ENCODE measurements at regions not wholly inside any gene's neighbourhood (a gene's known extent, or its start where the extent isn't known, plus 50 kb on each side); places are given as distances from the start of the nearest gene placed in this dataset.

DNA sequence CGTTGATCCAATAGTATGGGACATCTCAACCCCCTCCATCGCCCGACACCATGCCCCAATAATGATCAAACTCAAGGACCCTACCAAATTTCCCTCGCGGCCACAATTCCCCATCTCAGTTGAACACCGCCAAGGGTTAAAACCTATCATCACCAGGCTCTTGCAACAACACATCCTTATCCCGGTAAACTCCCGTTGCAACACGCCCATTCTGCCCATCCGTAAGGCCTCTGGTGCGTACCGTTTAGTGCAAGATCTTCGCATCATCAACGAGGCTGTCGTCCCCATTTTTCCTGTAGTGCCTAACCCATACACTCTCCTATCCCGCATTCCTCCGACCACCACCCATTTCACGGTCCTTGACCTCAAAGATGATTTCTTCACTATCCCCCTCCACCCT is 960.5 kb downstream of the RPA4 start:
- dilution Hi-C loops (cut with HindIII; ENCODE audit: low sequenced_read_pairs, unreplicated experiment) = no loop called here
- H2AFZ ChIP-seq (replicated peaks; ENCODE audit: low read length, poor library complexity) = no peak overlapping the region
- H3K9me1 ChIP-seq (ENCODE audit: insufficient read depth, low read length) = no peaks in the 10 kb centered on the region
- H3K9ac ChIP-seq (ENCODE audit: low read depth, low read length) = no peak overlapping the region
- 93 to 100% methylated on average over 2 to 16 of the region's 18 CpGs for WGBS, 2 experiments (ENCODE audit: extremely low coverage in 2 of 2, insufficient read length in 1 of 2)
- H2AK5ac ChIP-seq (ENCODE audit: low read depth, low read length) = no peak overlapping the region
- H3K14ac ChIP-seq (replicated peaks; ENCODE audit: low read depth, low read length) = no peak overlapping the region
- POLR2A ChIA-PET (ENCODE audit: unreplicated experiment) = no interaction called here
- in situ Hi-C loops (cut with MboI; ENCODE audit: low sequenced_read_pairs) = no loop called here
- H3K4me3 ChIP-seq (ENCODE audit: insufficient read depth, low read depth, low read length) = no peak overlapping the region
- H3K27ac ChIP-seq (ENCODE audit: insufficient read depth, low read length) = no peak overlapping the region
- H3K36me3 ChIP-seq (ENCODE audit: control insufficient read depth, insufficient read depth, low read length) = no peaks in the 10 kb centered on the region
- no peak overlapping the region for H3K56ac ChIP-seq (ENCODE audit: extremely low read depth, insufficient read depth, low read length)
- H3K27me3 ChIP-seq (ENCODE audit: control insufficient read depth, insufficient read depth, low read length) = no peaks in the 10 kb centered on the region
- H3K9me3 ChIP-seq (ENCODE audit: control insufficient read depth, insufficient read depth, low read length) = peaks cover 48% of the 10 kb centered on the region; the same call in 1 of the 2 replicates
- H4K20me1 ChIP-seq (ENCODE audit: insufficient read depth, low read length) = no peaks in the 10 kb centered on the region
- no peak overlapping the region for H4K91ac ChIP-seq (ENCODE audit: insufficient read depth, low read depth, low read length)
- H3K18ac ChIP-seq (ENCODE audit: low read depth, low read length) = no peak overlapping the region
- H2BK5ac ChIP-seq (ENCODE audit: low read depth, low read length, poor library complexity, severe bottlenecking) = no peak overlapping the region
- no peak overlapping the region for H3K4me2 ChIP-seq (ENCODE audit: low read depth, low read length)
- intact Hi-C loops (cut with micrococcal nuclease) = no loop called here
- no TSS peak for BruUV-seq (replicated peaks)
- H3K23ac ChIP-seq (ENCODE audit: low read depth, low read length) = no peak overlapping the region
- H4K5ac ChIP-seq (ENCODE audit: low read depth, low read length) = no peak overlapping the region
- H3K4me1 ChIP-seq (ENCODE audit: control insufficient read depth, insufficient read depth, low read length) = no peaks in the 10 kb centered on the region
- H3K4ac ChIP-seq (ENCODE audit: low read depth, low read length) = no peak overlapping the region
- no peak overlapping the region for H4K8ac ChIP-seq (ENCODE audit: low read depth in 2 of 2, low read length in 2 of 2)
- no peak for TF ChIP-seq CHD1 (IDR thresholded peaks at IDR 0.05; ENCODE audit: low read depth, low read length)
- H2BK20ac ChIP-seq (ENCODE audit: low read depth, low read length) = no peak overlapping the region
- H2AK9ac ChIP-seq (replicated peaks; ENCODE audit: low read depth, low read length, poor library complexity) = no peak overlapping the region
- H2BK15ac ChIP-seq (ENCODE audit: low read depth, low read length) = no peak overlapping the region
- H3K79me1 ChIP-seq (ENCODE audit: low read depth in 1 of 2, low read length in 2 of 2) = no peaks in the 10 kb centered on the region
- DNase-seq = no peak
- ATAC-seq (ENCODE audit: low read depth) = no peak
- no peak overlapping the region for H2BK120ac ChIP-seq (ENCODE audit: low read depth, low read length)
- CTCF ChIA-PET = no interaction called here
